CD4-positive, alpha-beta T cell treated with Interleukin-17A for 4 hours (primary cell): ENCODE measurements at regions not wholly inside any gene's neighbourhood (a gene's known extent, or its start where the extent isn't known, plus 50 kb on each side); places are given as distances from the start of the nearest gene placed in this dataset.
"Not testable (repeated sequence)": the region's sequence is repeated elsewhere in the genome, so short reads cannot be mapped to it uniquely, and the experiment has no call there.

Experiments used
- DNase-seq: peaks from one replicate; pipeline ENCODE4 v3.0.0-alpha.2; 2020; ENCODE audit warnings: mixed read lengths

DNA sequence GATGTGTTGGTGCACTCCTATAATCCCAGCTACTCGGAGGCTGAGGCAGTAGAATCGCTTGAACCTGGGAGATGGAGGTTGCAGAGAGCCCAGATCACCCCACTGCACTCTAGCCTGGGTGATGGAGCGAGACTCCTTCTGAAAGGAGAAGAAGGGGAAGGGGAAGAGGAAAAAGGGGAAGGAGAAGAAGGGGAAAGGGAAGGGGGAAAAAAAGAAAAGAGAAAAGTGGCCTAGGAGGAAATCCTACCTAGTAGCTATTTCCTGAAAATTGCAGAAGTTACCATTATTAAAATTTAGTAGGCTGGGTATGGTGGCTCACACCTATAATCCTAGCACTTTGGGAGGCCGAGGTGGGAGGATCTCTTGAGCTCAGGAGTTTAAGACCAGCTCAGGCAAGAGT is 67.4 kb downstream of the ARRDC3 start:
- DNase-seq: no peak

DNA sequence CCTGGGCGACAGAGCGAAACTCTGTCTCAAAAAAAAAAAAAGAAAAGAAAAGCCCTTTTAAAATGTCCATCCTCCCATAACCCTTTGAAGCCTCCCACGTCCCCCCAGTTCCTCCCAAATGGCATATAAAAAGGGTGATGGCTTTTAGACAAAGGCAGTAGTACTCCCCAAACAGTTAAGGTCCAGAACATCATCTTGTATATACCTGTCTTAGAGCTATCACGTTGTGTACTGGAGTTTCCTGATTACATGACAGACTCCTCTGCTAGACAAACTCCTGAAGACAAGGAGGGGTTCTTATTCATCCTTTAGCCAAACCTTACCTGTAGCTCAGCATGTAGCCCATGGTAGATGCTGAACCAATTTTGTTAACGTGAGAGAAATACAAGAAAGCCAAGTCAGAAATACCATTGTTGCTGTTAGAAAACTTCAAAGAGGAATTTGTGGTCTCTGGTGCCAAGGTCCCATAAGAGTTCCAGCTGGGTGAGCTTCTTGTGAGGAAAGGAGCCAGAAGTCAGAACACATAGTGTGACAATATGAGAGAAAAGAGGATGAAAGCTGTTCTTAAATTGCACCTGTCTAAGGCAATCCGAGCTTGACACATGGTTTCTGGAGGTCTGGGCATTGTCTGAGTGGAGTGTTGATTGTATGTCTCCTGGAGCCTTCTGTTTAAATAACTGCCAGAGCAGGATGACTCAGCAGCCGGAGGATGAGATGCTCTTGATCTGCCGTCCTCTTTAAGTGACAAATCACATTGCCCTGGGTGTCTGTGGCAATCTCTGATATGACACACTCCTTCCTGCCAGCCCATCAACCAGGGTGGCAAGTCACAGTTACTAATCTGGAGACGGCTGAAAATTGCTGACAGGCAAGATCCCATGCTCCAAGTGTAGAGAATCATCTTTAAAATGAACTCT is 69.1 kb downstream of the ARRDC3 start:
- DNase-seq: peak; percentile 86

DNA sequence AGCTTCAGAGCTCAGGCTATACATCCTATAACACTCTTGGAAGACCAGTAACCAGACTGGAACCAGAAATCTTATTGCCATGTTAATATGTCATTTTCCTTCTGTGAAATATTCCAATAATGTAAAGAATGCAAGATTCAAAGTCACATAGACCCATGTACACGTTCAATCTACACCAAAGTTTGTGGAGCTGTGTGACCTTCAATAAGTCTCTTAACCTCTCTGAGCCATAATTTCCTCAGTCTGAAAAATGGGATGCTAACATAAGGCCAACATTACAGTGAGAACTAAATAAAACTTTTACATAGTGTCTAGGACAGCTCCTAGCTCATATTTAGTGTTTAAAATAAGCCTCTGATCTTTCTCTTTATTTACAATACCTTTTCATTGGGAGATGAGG is 70.4 kb downstream of the ARRDC3 start:
- no peak for DNase-seq

DNA sequence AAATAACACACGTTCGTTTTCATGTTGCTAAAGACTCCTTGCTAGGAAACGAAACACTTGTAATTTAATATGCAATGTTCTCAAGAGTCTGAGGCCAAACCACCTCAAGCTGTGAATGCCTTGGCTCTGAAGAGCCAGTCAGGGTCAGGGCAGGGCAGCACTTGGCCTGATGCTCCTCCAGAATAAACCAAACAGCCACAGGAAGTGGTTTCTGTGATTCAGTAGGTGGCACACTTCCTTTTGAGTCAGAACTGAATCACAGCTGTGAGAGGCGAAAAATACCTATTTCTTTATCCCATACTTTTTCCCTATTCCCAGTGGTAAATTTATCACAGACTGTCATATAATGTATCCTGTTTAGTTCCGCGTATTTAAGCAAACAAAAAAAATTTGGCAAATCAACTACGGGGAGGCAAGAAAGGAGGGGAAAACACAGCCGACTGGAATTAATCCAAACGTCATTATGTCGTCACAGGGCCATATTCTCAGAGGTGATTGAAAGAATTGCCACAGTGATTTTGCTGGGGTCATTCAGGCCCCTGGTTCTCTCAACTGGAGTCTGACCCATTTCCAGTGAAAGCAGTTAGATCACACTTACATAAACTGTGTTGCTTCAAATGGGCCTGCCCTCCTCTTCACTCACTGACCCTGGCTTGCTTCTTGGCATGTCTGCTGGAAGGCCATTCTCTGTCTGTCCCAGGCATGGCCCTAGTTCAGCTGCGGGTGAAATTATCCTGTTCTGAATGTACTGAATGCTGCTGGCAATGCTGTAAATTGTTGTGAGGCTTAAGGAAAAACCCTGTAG is 71.2 kb downstream of the ARRDC3 start:
- peak; percentile 80 for DNase-seq

DNA sequence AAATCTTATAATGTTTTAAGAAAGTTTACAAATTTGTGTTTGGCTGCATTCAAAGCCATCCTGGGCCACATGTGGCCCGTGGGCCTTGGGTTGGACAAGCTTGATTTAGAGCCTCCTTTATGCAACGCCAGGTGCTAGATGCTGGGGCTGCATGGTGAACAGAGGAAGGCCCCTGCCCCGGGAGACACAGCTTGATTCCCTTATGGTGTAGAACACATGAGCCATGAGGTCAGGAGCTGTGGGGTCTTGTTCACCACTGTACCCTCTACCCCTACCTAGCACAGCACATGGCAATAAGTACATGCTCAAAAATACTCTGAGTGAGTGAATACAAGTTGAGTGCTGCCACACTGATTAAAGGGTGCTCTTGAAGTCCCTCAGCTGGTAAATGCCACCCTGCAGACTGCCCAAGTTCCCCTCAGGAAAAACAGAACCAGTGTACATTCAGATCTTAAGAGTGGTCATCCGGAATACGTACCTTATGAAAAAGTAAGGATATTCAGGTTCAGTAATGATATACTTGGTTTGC is 71.9 kb downstream of the ARRDC3 start:
- peak; percentile 16 for DNase-seq

DNA sequence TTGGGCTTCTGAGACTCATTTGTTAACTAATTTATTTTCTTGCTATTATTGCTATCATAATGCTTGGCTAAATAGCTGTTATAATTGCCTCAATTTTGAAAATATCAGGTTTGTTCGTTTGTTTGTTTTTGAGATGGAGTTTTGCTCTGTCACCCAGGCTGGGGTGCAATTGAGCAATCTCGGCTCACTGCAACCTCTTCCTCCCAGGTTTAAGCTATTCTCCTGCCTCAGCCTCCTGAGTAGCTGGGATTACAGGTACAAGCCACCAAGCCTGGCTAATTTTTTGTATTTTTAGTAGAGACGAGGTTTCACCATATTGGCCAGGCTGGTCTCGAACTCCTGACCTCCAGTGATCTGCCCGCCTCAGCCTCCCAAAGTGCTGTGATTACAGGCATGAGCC is 75.0 kb downstream of the ARRDC3 start:
- not testable (repeated sequence) for DNase-seq

DNA sequence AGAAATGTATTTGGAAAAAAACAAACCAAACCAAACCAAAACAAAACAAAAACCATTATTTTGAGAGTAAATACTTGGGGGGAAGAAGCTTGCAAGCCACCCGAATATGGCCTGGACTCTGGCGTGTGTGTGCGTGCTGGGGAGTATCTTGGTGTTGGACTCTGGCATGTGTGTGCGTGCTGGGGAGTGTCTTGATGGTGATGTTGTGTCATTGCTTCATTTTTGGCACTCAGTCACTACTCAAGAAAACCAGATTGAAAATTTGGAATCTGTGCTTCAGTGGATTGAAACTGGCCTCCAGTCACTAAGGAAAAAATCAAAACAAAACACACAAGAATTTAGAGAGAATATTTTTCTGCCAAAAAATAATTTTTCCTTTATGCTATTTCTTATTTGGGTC is 76.1 kb downstream of the ARRDC3 start:
- DNase-seq: no peak

DNA sequence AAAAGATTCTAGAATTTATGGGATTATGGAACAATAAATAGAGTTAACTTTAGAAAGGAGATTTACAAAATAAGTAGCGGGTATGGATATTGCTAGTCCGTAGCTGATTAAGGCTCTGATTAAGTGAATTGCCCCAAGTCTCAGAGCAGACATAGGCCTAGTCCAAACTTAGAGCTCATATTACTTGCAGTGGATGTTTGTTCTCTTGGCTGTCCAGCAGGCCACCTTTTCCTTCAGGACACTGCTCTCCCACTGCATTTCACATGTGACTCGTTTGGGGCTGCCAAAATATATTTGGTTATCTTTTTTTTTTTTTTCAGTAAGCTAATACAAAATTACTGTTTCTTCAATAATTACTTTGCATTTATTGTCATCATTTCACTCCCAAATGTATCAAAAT is 76.6 kb downstream of the ARRDC3 start:
- DNase-seq: no peak

DNA sequence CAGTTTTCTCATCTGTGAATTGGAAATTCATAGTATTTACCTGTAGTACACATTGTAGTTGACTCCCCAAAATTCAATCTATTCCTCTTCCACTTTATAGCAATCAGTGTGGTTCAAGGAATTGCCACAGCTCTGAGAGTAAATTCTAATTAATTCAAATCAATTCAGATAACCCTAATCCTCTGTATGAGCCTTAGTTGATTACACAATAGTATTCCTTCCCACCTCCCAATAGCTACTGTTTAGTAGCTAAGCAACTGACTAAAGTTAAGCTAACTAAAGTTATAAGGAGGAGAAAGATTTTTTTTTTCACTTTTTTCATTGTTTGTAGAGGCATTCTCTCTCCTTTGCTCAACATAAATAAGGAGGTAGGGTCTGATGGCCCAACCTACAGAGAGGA is 77.5 kb downstream of the ARRDC3 start:
- no peak for DNase-seq

DNA sequence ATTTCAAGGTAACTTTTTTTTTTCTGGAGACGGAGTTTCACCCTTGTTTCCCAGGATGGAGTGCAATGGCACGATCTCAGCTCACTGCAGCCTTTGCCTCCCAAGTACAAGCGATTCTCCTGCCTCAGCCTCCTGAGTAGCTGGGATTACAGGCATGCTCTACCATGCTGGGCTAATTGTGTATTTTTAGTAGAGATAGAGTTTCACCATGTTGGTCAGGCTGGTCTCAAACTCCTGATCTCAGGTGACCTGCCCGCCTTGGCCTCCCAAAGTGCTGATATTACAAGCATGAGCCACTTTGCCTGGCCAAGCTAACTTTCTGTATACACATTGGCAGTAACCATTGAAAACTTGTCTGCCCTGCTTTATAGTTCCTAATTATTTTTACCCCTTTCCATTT is 79.1 kb downstream of the ARRDC3 start:
- DNase-seq: not testable (repeated sequence)

DNA sequence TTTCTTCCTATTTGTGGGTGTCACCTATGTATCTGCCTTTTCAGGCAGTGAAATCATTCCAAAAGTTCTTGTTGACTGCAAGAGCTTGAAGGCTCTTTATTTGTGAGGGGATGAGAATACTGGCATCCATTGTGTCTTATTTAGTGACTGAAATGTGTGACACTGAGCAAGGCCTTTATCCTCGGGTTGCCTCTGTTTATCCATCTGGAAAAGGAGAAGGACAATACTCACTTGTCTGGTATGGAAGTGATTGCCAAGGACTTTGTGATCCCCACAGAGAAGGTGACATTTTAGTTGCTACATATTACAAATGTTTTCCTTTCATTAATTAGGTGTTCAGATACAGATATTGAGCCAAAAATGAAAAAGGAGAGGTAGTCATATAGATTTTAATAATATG is 80.2 kb downstream of the ARRDC3 start:
- DNase-seq: no peak

DNA sequence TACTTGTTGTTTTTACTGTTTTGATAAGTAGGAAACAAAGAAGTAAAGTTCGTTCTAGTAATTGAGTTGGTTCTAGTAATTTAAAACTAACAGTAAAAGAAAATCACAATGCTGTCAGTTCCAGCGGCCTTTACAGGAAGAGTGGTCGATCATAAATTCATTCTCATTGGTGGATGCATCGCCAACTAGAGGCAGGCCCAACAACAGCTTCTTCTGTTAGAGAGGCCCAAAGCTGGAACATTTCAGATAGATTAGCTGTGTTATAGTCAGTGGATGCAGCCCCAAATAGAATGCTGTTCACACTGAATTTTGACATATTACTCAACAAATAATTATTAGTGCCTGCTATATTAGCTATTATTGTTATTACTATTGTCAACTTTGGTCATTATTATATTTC is 80.8 kb downstream of the ARRDC3 start:
- no peak for DNase-seq

DNA sequence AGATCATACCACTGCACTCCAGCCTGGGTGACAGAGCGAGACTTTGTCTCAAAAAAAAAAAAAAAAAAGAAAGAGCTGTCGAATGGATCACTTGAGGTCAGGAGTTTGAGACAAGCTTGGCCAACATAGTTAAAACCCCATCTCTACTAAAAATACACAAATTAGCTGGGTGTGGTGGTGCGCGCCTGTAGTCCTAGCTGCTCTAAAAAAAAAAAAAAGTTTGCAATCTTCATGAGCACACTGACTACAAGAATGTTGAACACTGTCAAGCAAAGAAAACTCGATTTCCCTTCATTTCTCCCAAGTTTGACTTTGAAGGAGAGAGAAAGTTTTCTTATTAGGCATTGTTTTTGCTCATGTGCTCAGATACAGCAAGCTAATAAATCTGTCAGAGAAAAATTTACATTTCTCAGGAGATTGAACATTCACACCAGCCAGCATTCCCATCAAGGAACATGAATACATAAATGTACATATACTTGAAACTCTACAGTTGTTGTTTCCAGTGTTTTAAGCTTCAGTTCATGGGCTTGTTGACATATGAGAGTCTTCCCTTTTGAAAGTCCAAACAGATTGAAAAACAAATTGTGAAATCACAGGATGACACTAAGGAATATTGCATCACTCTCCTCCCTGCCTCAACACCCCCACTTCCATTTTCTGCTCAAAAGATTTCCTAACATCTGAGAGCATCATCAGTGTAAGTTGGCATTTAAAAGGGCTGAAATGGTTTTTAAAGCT is 81.8 kb downstream of the ARRDC3 start:
- no peak for DNase-seq

DNA sequence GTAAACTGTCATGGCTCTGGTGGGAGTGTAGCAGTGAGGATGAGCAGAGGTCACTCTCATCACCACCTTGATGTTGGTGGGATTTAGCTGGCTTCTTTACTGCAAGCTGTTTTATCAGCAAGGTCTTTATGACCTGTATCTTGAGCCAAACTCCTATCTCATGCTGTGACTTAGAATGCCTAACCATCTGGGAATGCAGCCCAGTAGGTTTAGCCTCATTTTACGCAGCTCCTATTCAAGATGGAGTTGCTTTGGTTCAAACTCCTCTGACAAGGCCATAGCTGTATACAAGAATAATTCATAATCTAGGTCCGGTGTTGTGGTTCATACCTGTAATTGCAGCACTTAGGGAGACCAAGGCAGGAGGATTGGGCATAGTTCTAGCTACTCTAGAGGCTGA is 85.1 kb downstream of the ARRDC3 start:
- DNase-seq: no peak

DNA sequence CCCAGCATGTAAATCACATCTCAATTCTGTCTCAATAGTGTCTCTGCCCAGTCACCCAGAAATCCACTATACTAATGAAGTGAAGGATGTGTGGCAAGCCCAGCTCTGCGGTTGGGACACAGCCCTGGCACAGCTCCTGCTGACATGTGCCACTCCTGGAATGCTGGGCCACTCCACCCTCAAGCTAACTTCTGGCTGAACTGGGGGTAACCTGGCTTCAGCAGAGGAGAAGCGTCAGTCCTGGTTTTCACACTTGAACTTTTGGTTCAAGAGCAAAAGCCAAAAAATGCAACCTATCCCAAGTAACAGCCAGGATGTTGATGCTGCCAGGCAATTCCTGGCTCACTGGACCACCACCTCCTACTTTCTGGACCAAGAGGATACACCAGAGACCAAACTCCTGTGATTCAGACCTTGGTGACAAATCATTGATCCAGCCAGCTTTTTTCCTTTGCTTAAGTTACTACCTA is 86.4 kb downstream of the ARRDC3 start:
- no peak for DNase-seq

DNA sequence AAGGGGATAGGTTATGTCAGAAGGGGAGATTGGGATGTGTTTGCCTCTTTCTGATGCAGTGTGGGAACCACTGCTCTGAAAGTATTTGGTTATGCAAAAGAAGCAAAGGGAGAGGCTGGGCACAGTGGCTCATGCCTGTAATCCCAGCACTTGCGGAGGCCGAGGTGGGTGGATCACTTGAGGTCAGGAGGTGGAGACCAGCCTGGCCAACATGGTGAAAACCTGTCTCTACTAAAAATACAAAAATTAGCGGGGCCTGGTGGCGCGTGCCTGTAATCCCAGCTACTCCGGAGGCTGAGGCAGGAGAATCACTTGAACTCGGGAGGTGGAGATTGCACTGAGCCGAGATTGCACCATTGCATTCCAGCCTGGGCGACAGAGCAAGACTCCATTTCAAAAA is 87.0 kb downstream of the ARRDC3 start:
- not testable (repeated sequence) for DNase-seq

DNA sequence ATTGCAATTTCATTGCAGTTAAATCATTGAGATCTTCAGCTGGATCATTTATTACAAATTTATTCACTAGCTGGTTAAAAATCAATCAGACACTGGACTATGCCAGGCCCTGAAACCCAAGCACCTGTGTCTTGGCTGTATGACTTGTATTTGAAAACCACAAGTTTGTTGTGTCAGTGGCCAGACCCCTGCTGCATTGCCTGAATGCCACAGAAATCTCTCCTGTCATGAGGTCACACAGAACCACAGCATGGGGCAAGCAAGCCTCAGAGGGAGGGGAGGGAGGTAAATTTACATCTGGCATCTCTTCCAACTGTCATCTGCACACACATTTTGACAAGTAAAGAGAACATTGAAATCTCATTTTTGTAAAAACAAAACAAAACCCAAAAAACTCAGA is 90.0 kb downstream of the ARRDC3 start:
- DNase-seq: no peak

DNA sequence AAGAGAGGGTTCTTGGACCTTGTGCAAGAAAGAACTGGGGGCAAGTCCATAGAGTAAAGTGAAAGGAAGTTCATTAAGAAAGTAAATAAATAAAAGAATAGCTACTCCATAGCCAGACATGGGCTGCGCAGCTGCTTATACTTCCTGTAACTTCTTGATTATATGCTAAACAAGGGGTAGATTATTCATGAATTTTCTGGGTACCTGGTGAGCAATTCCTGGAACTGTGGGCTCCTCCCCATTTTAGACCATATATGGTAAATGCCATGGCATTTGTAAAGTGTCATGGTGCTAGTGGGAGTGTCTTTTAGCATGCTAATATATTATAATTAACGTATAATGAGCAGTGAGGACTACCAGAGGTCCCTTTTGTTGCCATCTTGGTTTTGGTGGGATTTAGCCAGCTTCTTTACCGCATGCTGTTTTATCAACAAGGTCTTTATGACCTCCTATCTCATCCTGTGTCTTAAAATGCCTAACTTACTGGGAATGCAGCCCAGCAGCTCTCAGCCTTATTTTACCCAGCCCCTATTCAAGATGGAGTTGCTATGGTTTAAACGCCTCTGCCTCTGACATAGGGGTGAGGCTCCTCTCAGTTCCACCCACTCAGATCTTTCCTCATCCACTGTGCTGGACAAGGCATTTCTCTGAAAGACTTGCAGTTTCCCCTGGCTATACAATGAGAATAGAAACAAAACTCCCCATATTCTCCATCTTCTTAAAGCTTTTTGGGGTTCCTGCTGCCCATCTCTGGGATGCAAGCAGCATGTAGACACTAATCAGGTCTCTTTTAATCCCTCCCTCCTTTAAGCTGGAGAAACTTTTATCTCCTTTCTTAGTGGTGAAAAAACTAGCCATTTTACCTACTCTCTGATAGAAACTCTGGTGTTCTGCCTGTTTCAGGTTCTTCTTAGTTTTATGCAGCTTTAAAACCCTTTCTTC is 91.2 kb downstream of the ARRDC3 start:
- DNase-seq: no peak

DNA sequence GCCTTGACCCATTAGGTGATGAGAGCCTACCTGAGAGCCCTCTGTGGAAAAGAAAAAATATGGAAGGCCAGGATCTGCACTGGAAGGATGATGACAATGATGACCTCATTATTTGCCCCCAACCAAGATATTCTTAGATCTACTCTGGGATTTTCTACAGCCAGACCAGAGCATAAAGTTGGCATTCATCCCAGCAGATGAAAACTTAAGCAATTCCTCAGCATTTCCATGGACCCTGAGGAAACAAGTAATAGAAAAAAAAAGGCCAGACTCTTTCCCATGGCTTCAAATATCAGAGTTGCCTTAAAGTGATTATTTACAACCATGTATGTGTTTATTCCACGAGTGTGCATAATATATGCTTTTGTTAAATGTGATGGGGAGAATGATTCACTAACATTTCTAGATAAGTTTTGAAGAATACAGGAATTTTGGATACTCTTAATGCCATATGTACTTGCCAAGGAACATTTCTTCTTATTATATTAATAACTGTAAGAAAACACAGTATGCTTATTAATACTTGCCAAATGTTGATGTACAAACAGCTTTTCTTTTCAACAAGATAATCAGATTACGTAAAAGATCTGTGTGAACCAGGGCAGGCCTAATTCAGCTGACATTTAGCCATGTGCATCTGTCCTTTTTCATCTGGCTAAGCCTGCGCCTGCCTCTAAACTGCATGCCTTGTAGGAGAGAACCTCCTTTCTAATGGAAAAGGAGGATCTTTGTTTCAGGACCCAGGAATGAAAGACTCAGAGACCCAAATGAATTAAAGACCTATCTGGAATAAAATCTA is 94.8 kb downstream of the ARRDC3 start:
- no peak for DNase-seq

DNA sequence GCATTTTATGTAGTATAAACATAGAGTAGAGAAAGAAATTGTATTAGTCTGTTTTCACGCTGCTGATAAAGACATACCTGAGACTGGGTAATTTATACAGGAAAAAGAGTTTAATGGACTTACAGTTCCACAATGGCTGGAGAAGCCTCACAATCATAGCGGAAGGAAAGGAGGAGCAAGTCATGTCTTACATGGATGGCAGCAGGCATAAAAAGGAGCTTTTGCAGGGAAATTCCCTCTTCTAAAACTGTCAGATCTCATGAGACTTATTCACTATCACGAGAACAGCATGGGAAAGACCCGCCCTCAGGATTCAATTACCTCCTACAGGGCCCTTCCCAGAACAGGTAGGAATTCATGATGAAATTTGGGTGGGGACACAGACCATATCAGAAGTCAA is 98.1 kb downstream of the ARRDC3 start:
- DNase-seq: not testable (repeated sequence)

DNA sequence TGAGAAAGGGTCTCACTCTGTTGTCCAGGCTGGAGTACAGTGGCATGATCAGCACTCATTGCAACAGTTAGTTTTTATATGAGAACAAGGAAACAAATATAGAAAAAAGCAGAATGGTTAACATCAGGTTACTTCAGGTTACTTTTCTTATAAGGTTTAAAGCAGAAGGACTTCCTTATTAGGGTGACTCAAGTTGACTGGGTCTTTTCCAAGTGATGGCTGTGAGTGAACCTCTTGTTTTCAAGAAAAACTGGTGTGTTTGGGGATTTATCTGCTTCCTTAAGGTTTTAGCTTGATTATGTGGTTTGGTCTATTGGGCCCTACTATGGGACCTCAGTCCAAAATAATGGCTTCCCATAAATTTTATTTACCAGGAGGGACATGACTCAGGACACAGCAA is 99.2 kb downstream of the ARRDC3 start:
- DNase-seq: no peak
